ENCODE measurements at regions not wholly inside any gene's neighbourhood (a gene's known extent, or its start where the extent isn't known, plus 50 kb on each side); places are given as distances from the start of the nearest gene placed in this dataset.

- Histone ChIP-seq H3K4ac (ENCODE audit: low read depth, low read length) (no peak overlapping the region), H2AK5ac (ENCODE audit: insufficient read length, low read length) (no peak overlapping the region), H3K79me2 (ENCODE audit: insufficient read depth, low read length) (no peaks in the 10 kb centered on the region), H3K79me1 (ENCODE audit: insufficient read depth, low read depth, low read length, poor library complexity, severe bottlenecking) (no peaks in the 10 kb centered on the region), H2BK20ac (ENCODE audit: low read depth, low read length, poor library complexity, severe bottlenecking) (no peak overlapping the region), H3K23ac (ENCODE audit: insufficient read length, low read depth, low read length) (no peak overlapping the region), H3T11ph (ENCODE audit: low read length) (no peak overlapping the region), H3K9ac (ENCODE audit: extremely low read depth, insufficient read length, low read length) (no peak overlapping the region), H3K14ac (ENCODE audit: insufficient read depth, low read length) (no peak overlapping the region), H2BK12ac (ENCODE audit: insufficient read length, low read depth, low read length) (no peak overlapping the region), H3K27me3 (ENCODE audit: insufficient read depth, low read length) (no peaks in the 10 kb centered on the region), H3K27ac (ENCODE audit: insufficient read length, low read depth, low read length) (no peak overlapping the region), H4K8ac (replicated peaks; ENCODE audit: insufficient read length, low read depth, low read length) (no peak overlapping the region), H2BK120ac (ENCODE audit: low read depth, low read length, poor library complexity, severe bottlenecking) (no peak overlapping the region), H3K18ac (ENCODE audit: insufficient read length, low read depth, low read length) (no peak overlapping the region), H2AFZ (ENCODE audit: low read length) (no peak overlapping the region), H3K23me2 (ENCODE audit: insufficient read length, low read depth, low read length, poor library complexity, severe bottlenecking) (no peaks in the 10 kb centered on the region), H3K56ac (ENCODE audit: insufficient read length, low read depth, low read length) (no peak overlapping the region), H4K91ac (ENCODE audit: insufficient read length, low read depth, low read length) (no peak overlapping the region), H2BK5ac (ENCODE audit: insufficient read length, low read length) (no peak overlapping the region), H2BK15ac (ENCODE audit: low read depth, low read length) (no peak overlapping the region), H4K20me1 (ENCODE audit: control insufficient read depth, insufficient read depth, insufficient read length) (no peaks in the 10 kb centered on the region), H3K4me1 (ENCODE audit: insufficient read depth, low read length) (no peaks in the 10 kb centered on the region), H3K9me3 (ENCODE audit: control insufficient read depth, low read depth, low read length) (no peaks in the 10 kb centered on the region), H4K5ac (ENCODE audit: insufficient read length, low read depth, low read length) (no peak overlapping the region), H3K4me2 (ENCODE audit: insufficient read depth, insufficient read length, low read length) (no peak overlapping the region)
- Mint-ChIP-seq H3K36me3 (ENCODE audit: insufficient read depth in 1 of 3, low read depth in 3 of 3) (no peaks in the 10 kb centered on the region), H3K4me1 (no peaks in the 10 kb centered on the region), H3K27ac (no peak overlapping the region), H3K27me3 (ENCODE audit: low read depth) (no peaks in the 10 kb centered on the region), H3K9me3 (no peaks in the 10 kb centered on the region), H3K4me3 (no peak overlapping the region)
- WGBS (ENCODE audit: extremely low coverage, insufficient read length, low lambda C conversion rate): no CpG with 5 or more reads among the region's 3 CpGs
- DNase-seq: no peak
- TF ChIP-seq CTCF (conservative IDR thresholded peaks at IDR 0.05): no peak; the same call in 2 of the 3 replicates
Observed at GRCh38 chr5:9851458-9851857, 221.3 kb upstream of the TAS2R1 start.
